Heart left ventricle (tissue), 13 donors: ENCODE measurements at regions not wholly inside any gene's neighbourhood (a gene's known extent, or its start where the extent isn't known, plus 50 kb on each side); places are given as distances from the start of the nearest gene placed in this dataset.

Experiments
- POLR2A ChIP-seq, 2 donors: fragments of 450-650 bp; IDR thresholded peaks; one replicate each; pipeline ENCODE4 v1.6.1; 2017; ENCODE audit warnings: antibody characterized with exemption in 2 of 2, mild to moderate bottlenecking in 2 of 2, moderate library complexity in 2 of 2
- TF ChIP-seq, protein P1 (sequence below), 12 donors: fragments of 200-600 bp; sonication (generic) in 4 of 12; IDR thresholded peaks; one replicate each; pipeline versions ENCODE4 v1.5.0 to v1.8.0; 2018 to 2022; ENCODE audit warnings: antibody characterized with exemption in 12 of 12, mild to moderate bottlenecking in 5 of 12
- donor health status: ischemic (EF 13 %, LVEDD 7.1; RV severe dilation, severe dysfunction).
- donor health status: DM: no; HTN: yes; CAD: no.
- donor health status: DM: no; HTN: no; CAD: no.
- donor health status: ischemic (EF 25% LVEDD 6.9; RV normal size, moderate dysfunction).
- donor health status: ischemic (EF 25% LVEDD 5.7; RV mildly dilated, moderate dysfunction).
- donor health status: ischemic (EF 35%, LVEDD 5.7; RV mildly dilated, moderate dysfunction).
- donor health status: nonischemic (EF 11% LVEDD 7.7; RV severe dilation, severe dysfunction).
- donor health status: DM: yes; HTN: yes; CAD: no.
- donor health status: PGD.
- donor health status: ischemic (EF 29% LVEDD 5.4; RV normal size, mild dysfunction).
- donor health status: nonischemic (EF 23%, LVEDD 6.1; RV moderate dilation, normal function).

DNA sequence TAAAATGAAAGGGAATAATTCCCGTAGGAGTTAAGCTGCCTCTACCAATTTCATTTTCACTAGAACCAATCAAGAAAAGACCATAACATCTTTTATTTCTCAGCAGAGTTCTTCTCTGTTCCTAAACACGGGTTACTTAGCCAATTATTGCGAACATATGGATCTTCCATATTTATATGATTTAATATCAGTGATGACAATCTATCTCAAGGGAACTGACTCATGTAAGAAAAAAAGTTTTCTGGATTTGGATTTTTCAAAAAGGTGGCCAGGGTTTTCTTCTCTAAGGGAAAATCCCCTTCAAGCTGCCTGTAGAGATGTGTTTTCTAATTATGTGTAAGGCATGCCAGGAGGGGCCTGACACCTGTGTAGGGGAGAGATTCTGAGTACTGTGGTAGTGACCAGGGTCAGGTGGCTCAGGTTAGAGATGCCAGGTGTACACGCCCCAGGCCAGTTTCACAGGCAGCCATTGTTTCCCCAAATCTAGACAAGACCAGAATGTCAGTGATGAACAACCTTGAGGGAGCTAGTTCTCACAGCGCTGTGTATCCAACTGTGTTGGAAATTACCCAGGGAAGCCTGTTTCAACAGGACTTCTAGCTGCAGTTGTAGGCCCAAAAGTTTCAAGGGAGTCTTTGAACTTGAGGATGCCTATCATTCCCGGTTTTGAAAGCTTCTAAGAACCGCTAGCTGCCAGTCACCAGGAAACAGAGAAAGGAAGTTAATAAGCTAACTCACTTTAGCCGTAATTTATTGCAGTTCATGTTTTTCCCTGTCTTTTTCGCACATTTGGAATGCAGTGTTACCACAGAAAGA is 572.5 kb upstream of the RGMB start:
- TF ChIP-seq, protein P1, sequence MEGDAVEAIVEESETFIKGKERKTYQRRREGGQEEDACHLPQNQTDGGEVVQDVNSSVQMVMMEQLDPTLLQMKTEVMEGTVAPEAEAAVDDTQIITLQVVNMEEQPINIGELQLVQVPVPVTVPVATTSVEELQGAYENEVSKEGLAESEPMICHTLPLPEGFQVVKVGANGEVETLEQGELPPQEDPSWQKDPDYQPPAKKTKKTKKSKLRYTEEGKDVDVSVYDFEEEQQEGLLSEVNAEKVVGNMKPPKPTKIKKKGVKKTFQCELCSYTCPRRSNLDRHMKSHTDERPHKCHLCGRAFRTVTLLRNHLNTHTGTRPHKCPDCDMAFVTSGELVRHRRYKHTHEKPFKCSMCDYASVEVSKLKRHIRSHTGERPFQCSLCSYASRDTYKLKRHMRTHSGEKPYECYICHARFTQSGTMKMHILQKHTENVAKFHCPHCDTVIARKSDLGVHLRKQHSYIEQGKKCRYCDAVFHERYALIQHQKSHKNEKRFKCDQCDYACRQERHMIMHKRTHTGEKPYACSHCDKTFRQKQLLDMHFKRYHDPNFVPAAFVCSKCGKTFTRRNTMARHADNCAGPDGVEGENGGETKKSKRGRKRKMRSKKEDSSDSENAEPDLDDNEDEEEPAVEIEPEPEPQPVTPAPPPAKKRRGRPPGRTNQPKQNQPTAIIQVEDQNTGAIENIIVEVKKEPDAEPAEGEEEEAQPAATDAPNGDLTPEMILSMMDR (IDR thresholded peaks at IDR 0.05), result no peak
- no peak for TF ChIP-seq POLR2A (IDR thresholded peaks at IDR 0.05)
